ENCODE measurements at regions not wholly inside any gene's neighbourhood (a gene's known extent, or its start where the extent isn't known, plus 50 kb on each side); places are given as distances from the start of the nearest gene placed in this dataset.

DNA sequence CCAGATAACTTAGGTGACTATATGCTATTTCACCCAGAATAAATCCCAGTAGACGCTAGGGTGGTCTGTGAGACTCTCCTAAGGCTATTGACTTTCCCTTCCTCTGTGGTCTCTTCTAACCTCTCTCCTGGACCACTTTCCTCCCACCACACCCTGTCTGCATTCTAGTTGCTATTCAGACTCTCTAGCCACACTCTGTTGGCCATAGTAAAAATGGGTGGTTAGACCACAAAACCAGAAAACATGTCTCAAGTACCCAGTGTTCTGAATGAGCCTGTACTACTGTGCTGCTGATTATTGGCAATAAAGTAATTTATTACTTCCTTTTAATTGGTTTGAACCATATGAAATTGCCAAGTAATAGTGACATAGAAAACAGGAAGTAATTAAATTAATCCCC lies 240.8 kb downstream of the KIF20B start:
- Histone ChIP-seq H3K4me3 (no peak overlapping the region), H3K36me3 (no peaks in the 10 kb centered on the region), H3K27me3 (no peaks in the 10 kb centered on the region), H3K9me3 (no peaks in the 10 kb centered on the region), H3K27ac (no peak overlapping the region), H3K4me1 (peaks cover 0 to 6% (median 0%) of the 10 kb centered on the region in 4 donors)
- DNase-seq, result no peak
- no peak for TF ChIP-seq EP300 (IDR thresholded peaks at IDR 0.05)
- no peak for TF ChIP-seq POLR2A (IDR thresholded peaks at IDR 0.05)
- no peak for TF ChIP-seq POLR2AphosphoS5 (IDR thresholded peaks at IDR 0.05)
- TF ChIP-seq CTCF (IDR thresholded peaks at IDR 0.05), result no peak
- 0 to 86% methylated on average over 1 of the region's 1 CpG for WGBS, 2 donors
- intact Hi-C loops (cut with DNase I), result no loop called here

GRCh38 chr10:89944138-89944537 lies 242.7 kb downstream of the KIF20B start:
- Histone ChIP-seq H3K27ac (no peak overlapping the region), H3K4me3 (no peak overlapping the region), H3K36me3 (no peaks in the 10 kb centered on the region), H3K4me1 (peaks cover 0 to 6% (median 0%) of the 10 kb centered on the region in 4 donors), H3K27me3 (no peaks in the 10 kb centered on the region), H3K9me3 (no peaks in the 10 kb centered on the region)
- intact Hi-C loops (cut with DNase I), result no loop called here
- WGBS, 2 donors, result 55 to 77% methylated on average over 1 of the region's 1 CpG
- TF ChIP-seq CTCF (IDR thresholded peaks at IDR 0.05) (no peak), EP300 (IDR thresholded peaks at IDR 0.05) (no peak), POLR2AphosphoS5 (IDR thresholded peaks at IDR 0.05) (no peak), POLR2A (IDR thresholded peaks at IDR 0.05) (no peak)
- DNase-seq, result no peak

DNA sequence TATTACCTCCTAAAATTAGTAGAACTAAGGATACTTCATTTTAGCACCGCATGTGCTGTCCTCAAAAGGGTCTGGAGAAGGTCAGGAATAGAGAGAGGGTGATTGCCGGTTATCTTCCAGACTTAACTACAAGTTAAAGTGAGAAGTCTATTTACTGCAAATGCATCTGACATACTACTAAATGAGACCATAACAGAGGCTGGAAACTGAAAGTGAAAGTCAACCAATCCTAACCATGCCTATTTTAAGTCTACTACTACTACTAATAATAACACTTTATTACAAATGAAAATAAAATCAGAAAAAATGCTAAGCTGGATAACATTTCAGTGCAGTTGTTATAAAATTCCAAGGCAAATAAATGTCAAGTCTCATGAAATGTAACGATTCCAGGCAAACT lies 244.7 kb downstream of the KIF20B start:
- Histone ChIP-seq H3K36me3 (no peaks in the 10 kb centered on the region), H3K27ac (no peak overlapping the region), H3K4me3 (no peak overlapping the region), H3K4me1 (peaks cover 0 to 6% (median 0%) of the 10 kb centered on the region in 4 donors), H3K27me3 (no peaks in the 10 kb centered on the region), H3K9me3 (no peaks in the 10 kb centered on the region)
- no peak for TF ChIP-seq POLR2A (IDR thresholded peaks at IDR 0.05)
- no peak for TF ChIP-seq EP300 (IDR thresholded peaks at IDR 0.05)
- no peak for TF ChIP-seq CTCF (IDR thresholded peaks at IDR 0.05)
- WGBS, 2 donors, result 72 to 81% methylated on average over 3 of the region's 3 CpGs
- intact Hi-C loops (cut with DNase I), result no loop called here
- DNase-seq, result no peak

DNA sequence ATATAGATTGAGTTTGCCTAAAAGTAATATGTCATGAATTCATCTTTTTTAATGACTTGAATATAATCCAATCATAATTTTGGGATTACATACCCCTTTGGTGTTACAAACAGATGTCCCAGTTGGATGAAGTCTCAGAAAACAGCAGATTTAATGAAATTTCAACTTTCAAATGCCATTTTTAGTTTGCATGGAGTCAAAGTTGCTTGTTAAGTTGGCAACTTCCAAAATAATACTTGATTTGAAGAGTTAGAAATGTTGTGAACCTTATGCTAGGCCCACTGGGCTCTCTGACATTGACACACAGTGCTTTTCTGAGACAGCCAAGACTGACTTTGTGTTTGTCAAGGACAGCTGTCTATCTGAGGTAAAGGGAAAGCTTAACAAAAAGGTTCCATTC lies 248.1 kb downstream of the KIF20B start:
- H3K27ac ChIP-seq, result no peak overlapping the region
- intact Hi-C loops (cut with DNase I), result no loop called here
- TF ChIP-seq POLR2A (IDR thresholded peaks at IDR 0.05) (no peak), EP300 (IDR thresholded peaks at IDR 0.05) (no peak), CTCF (IDR thresholded peaks at IDR 0.05) (no peak), POLR2AphosphoS5 (IDR thresholded peaks at IDR 0.05) (no peak)
- no peaks in the 10 kb centered on the region for H3K36me3 ChIP-seq
- DNase-seq, result no peak
- no peaks in the 10 kb centered on the region for H3K27me3 ChIP-seq
- no peaks in the 10 kb centered on the region for H3K9me3 ChIP-seq
- no peak overlapping the region for H3K4me3 ChIP-seq
- peaks cover 0 to 13% (median 5%) of the 10 kb centered on the region in 4 donors for H3K4me1 ChIP-seq

DNA sequence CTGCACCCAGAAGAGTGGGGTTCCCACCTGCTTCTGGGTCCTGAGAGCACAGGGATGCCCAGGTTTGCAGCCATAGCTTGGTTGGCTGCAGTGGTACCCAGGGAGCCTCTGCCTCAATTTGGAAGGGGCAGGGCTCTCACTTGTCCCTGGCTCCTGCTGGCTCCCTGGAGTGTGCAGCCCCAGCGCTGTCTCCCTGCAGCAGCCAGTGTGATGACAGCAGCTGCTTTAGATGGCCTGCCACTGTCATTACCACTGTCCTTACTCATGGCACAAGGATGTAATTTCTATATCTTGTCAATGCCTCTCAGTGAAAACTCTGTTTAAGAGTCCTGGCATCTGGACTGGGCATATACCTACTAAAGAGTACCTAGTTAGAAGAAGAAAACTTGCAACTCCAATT lies 250.9 kb downstream of the KIF20B start:
- H3K27ac ChIP-seq, result no peak overlapping the region
- intact Hi-C loops (cut with DNase I), result no loop called here
- H3K27me3 ChIP-seq, result no peaks in the 10 kb centered on the region
- H3K36me3 ChIP-seq, result no peaks in the 10 kb centered on the region
- H3K4me1 ChIP-seq, result peaks cover 0 to 9% (median 5%) of the 10 kb centered on the region in 4 donors
- no peak for DNase-seq
- no peaks in the 10 kb centered on the region for H3K9me3 ChIP-seq
- TF ChIP-seq POLR2A (IDR thresholded peaks at IDR 0.05) (no peak), POLR2AphosphoS5 (IDR thresholded peaks at IDR 0.05) (no peak), EP300 (IDR thresholded peaks at IDR 0.05) (no peak), CTCF (IDR thresholded peaks at IDR 0.05) (no peak)
- no peak overlapping the region for H3K4me3 ChIP-seq
- WGBS, 2 donors, result 82 to 88% methylated on average over 1 of the region's 1 CpG

Measured in sigmoid colon (tissue), 6 donors.